ENCODE measurements at regions not wholly inside any gene's neighbourhood (a gene's known extent, or its start where the extent isn't known, plus 50 kb on each side); places are given as distances from the start of the nearest gene placed in this dataset.
A peak's percentile ranks its signal among the peaks of the same experiment; 100 is the strongest.

- TF ChIP-seq CTCF (IDR thresholded peaks at IDR 0.05; ENCODE audit: insufficient read depth, low read depth, low read length, missing control alignments), result no peak
- H3K4me3 ChIP-seq (ENCODE audit: low read depth, low read length), result no peak overlapping the region
- no peak for DNase-seq (ENCODE audit: low read depth)
These were observed 129.7 kb upstream of the SLIT3 start for GRCh38 chr5:169430671-169431070.

GRCh38 chr5:169429044-169429443 lies 128.1 kb upstream of the SLIT3 start:
- no peak overlapping the region for H3K4me3 ChIP-seq (ENCODE audit: low read depth, low read length)
- DNase-seq (ENCODE audit: low read depth), result no peak
- no peak for TF ChIP-seq CTCF (IDR thresholded peaks at IDR 0.05; ENCODE audit: insufficient read depth, low read depth, low read length, missing control alignments)

- H3K4me3 ChIP-seq (ENCODE audit: low read depth, low read length), result no peak overlapping the region
These were observed 125.8 kb upstream of the SLIT3 start for GRCh38 chr5:169426784-169427183.

GRCh38 chr5:169424670-169425378 lies 123.9 kb upstream of the SLIT3 start:
- no peak for TF ChIP-seq CTCF (IDR thresholded peaks at IDR 0.05; ENCODE audit: insufficient read depth, low read depth, low read length, missing control alignments)
- H3K4me3 ChIP-seq (ENCODE audit: low read depth, low read length), result no peak overlapping the region
- no peak for DNase-seq (ENCODE audit: low read depth)

More at GRCh38 chr5:169426784-169427183, 125.8 kb upstream of the SLIT3 start:
- DNase-seq (ENCODE audit: low read depth), result peak; percentile 9
- TF ChIP-seq CTCF (IDR thresholded peaks at IDR 0.05; ENCODE audit: insufficient read depth, low read depth, low read length, missing control alignments), result no peak

- H3K4me3 ChIP-seq (ENCODE audit: low read depth, low read length), result no peak overlapping the region
- no peak for TF ChIP-seq CTCF (IDR thresholded peaks at IDR 0.05; ENCODE audit: insufficient read depth, low read depth, low read length, missing control alignments)
- DNase-seq (ENCODE audit: low read depth), result no peak
These were observed 123.3 kb upstream of the SLIT3 start for GRCh38 chr5:169424279-169424655.

GRCh38 chr5:169423580-169424278 lies 122.8 kb upstream of the SLIT3 start:
- DNase-seq (ENCODE audit: low read depth), result no peak
- H3K4me3 ChIP-seq (ENCODE audit: low read depth, low read length), result no peak overlapping the region
- no peak for TF ChIP-seq CTCF (IDR thresholded peaks at IDR 0.05; ENCODE audit: insufficient read depth, low read depth, low read length, missing control alignments)

Measured in GM12865 (cell line).